ENCODE measurements at regions not wholly inside any gene's neighbourhood (a gene's known extent, or its start where the extent isn't known, plus 50 kb on each side); places are given as distances from the start of the nearest gene placed in this dataset.

DNA sequence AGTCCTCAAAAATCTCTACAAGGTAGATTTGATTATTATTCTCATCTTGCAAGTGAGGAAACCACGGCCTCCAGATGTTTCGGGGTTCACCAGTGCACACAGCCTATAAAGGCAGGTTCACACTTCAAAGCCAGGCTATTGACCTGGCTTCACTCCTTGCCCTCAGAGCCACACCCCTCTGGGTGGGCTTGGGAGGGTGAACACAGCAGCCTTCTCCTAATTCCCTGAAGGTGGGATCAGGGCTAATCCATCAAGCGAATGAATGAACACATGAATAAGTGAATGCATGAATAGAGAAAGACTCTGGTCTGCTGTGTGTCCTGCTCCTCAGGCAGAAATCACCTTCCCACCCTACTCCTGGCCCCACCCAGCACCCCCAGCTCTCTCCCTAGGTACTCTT is 139.0 kb downstream of the CYLD start:
- no peak for DNase-seq (ENCODE audit: low read depth in 2 of 2)

GRCh38 chr16:50879873-50880695 is 138.2 kb downstream of the CYLD start:
- DNase-seq (ENCODE audit: low read depth in 2 of 2), result no peak

DNA sequence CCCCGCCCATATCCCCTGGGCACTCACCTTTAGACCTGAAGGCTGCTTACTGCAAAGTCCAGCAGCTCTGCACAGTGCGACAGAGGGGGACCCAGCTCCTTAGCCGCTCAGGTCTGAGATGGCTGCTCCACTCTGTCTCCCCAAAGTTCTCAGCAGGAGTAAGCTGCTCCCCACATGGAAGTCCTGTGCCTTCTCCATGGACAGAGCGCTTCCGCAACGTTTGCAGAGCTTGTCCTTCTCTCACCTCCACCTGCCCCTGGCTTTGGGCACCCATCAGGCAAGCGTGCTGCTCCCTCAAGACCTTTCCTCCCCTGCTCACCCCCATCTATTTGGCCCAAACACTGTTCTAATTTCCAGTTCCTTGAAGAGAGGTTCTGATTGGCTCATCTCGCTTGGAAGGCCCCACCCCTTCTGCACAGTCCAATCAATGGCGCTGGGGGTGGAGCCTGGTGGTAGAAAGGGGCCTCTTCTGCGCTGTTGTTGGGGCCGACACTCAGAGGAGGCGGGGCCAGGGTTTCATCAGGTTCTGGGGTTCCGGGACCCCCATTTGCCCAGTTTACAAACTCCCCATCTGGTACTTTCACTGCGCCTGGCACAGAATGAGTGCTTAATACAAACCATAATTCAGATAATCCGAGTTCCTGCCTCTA is 137.2 kb downstream of the CYLD start:
- no peak for DNase-seq (ENCODE audit: low read depth in 2 of 2)

DNA sequence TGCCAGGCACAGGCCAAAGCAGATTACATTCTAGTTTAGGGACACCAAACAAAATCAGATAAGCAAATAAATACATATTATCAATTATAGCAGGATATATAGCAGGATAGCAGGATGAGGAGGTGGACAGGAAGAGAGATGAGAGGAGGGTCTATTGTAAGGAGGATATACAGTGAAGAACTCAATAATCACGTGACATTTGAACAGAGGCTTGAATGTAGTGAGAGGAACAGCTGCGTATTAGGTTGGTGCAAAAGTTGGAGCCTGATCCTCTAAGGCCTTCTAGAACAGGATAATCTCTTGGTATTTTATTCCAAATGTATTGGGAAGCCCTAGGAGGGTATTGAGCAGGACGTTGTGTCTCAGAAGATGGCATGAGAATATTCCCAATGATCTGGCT is 136.7 kb downstream of the CYLD start:
- DNase-seq (ENCODE audit: low read depth in 2 of 2), result no peak

DNA sequence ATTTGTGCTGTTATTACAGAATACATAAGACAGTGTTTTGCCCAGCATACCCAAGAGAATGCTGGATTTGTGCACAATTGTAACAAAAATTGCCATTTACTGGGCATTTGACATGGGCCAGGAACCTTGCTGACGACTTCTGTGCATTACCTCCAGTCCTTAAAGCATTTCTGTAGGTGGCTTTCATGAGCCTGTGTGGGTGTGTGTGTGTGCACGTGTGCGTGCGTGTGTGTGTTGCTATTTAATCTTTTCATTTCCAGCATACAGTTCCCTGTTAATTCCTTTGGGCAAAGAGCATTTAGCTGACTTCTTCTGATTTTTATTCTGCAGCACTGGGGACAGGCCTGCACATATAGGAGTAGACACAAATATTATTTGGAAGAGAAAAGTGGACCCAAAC is 134.4 kb downstream of the CYLD start:
- no peak for DNase-seq (ENCODE audit: low read depth in 2 of 2)

- no peak for DNase-seq (ENCODE audit: low read depth in 2 of 2)
These were observed 126.7 kb downstream of the CYLD start for GRCh38 chr16:50868577-50868976.

DNA sequence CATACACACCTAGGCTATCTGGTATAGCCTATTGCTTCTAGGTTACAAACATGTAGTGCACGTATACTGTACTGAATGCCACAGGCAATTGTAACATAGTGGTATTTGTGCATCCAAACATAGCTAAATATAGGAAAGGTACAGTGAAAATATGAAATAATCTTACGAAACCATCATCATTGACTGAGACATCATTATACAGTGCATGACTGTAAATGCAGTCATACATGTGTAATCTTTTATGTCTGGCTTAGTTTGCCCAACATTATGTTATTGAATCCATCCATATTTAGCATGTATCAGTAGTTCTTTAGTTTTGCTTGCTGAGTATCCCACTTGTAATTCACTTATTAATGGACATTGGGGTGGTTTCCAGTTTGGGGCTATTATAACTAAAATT is 124.9 kb downstream of the CYLD start:
- no peak for DNase-seq (ENCODE audit: low read depth in 2 of 2)

DNA sequence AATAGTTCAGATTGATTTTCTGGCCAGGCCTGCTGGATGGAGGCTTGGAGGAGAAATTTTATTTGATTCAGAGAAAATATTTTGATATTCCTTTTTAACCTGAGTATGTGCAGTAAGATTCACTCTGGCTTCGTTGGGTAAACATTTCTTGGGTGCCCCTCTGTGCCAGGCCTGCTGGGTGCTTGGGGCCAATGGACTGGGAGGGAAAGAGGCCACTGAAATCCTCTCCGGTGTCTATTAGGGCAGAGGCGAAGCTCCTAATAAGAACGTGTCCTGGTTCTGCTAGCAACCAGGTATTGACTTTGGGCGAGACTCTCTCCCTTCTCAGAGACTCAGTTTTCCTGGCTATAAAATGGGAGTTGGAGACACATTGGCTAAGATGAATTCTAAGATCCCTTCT is 122.5 kb downstream of the CYLD start:
- no peak for DNase-seq (ENCODE audit: low read depth in 2 of 2)

GRCh38 chr16:50863644-50864144 is 121.8 kb downstream of the CYLD start:
- DNase-seq (ENCODE audit: low read depth in 2 of 2), result no peak

- DNase-seq (ENCODE audit: low read depth in 2 of 2), result no peak
These were observed 121.1 kb downstream of the CYLD start for GRCh38 chr16:50862818-50863643.

DNA sequence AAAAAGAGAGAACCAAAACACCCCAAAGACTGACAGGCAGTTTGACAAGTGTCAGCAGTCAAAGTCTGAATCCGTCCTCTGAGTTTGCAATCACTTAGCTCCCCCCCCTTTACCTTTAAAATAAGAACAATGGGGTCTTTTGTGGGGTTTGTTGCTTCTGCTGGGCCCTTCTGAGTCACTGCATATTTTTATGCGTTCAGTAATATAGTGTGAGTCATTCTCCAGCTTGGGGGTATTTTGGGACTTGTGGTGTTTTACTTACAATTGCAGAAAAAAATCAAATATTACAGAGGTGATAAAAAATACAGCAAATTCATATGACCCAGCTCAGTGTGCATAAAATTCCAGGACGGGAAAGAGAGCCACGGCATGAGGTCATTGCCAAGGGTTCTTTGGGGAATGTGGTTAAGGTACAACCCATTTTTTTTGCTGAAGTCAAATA is 120.1 kb downstream of the CYLD start:
- peak; percentile 52 to 56 for DNase-seq (ENCODE audit: low read depth in 2 of 2)

GRCh38 chr16:50861451-50861850 is 119.6 kb downstream of the CYLD start:
- no peak for DNase-seq (ENCODE audit: low read depth in 2 of 2)

- no peak for DNase-seq (ENCODE audit: low read depth in 2 of 2)
These were observed 117.9 kb downstream of the CYLD start for GRCh38 chr16:50859628-50860360.

GRCh38 chr16:50858877-50859627 is 117.2 kb downstream of the CYLD start:
- DNase-seq (ENCODE audit: low read depth in 2 of 2), result no peak

DNA sequence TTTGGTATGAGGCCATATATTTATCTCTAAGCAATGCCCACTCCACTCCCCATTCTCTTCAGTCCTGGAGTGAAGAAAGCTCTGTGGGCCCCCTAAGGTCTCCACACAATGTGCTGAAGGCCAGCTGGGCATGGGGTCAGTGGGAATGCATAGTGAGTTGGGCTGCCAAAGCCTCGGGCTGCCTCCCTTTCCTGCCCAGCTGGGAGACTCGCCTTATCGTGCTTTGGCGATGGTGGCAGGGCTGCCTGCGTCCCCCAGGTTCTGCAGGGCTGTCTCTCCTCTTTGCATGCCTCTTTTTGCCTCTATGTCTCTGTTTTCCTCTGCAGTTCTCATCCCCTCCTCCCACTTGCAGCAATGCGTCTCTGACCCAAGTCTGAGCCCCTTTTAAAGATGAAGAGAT is 116.5 kb downstream of the CYLD start:
- DNase-seq (ENCODE audit: low read depth in 2 of 2), result no peak

DNA sequence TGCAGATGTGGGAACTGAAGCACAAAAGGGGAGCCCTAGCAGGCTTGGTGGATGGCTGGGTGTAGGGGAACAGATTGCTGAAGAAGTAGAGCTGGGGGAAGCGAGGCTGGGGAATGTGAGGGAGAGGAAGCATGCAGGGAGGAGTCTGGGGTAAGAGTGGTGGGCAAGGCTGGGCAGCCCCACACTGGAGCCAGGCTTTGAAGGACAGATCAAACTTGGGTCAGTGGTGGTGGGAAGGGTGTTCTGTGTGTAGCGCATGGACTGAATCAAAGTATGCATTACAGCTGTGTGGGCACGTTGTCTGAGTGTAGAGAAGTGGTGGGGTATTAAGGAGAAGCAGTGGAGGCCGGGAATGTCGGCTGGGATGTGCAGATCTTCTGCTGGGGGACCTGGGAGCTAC is 116.0 kb downstream of the CYLD start:
- DNase-seq (ENCODE audit: low read depth in 2 of 2), result no peak

DNA sequence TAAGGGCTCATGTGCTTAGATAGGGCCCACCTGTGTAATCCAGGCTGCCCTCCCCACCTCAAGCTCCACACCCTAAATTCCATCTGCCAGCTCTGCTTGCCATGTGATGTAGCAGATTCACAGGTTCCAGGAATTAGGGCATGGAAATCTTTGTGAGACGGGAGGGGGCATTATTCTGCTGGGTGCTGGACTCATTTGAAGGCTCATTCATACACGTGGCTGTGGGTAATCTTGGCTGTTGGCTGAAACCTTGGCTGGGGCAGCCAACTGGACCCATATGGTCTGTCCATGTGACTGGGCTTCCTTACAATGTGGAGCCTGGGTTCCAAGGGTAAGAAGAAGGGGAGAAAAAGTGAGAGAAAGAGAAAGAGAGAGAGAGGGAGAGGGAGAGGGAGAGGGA is 115.1 kb downstream of the CYLD start:
- no peak for DNase-seq (ENCODE audit: low read depth in 2 of 2)

DNA sequence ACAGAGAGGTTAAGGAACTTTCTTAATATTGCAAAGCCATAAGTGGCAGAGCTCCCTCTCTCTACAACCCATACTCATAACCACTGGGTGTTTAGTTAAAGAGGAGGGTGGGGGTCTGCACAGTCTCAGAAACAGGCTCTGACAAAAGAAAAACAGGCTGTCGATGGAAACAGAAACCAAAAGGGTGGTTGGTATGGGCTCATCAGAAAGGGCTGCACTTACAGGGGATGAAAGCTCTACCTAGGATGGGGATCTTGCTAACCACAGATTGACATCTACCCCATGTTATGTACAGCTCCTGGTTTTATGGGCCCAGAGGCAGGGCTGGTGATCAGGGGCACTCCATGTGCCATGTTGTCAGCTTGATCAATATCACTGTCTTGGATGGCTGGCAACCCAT is 111.4 kb downstream of the CYLD start:
- no peak for DNase-seq (ENCODE audit: low read depth in 2 of 2)
